ENCODE measurements at regions not wholly inside any gene's neighbourhood (a gene's known extent, or its start where the extent isn't known, plus 50 kb on each side); places are given as distances from the start of the nearest gene placed in this dataset.

DNA sequence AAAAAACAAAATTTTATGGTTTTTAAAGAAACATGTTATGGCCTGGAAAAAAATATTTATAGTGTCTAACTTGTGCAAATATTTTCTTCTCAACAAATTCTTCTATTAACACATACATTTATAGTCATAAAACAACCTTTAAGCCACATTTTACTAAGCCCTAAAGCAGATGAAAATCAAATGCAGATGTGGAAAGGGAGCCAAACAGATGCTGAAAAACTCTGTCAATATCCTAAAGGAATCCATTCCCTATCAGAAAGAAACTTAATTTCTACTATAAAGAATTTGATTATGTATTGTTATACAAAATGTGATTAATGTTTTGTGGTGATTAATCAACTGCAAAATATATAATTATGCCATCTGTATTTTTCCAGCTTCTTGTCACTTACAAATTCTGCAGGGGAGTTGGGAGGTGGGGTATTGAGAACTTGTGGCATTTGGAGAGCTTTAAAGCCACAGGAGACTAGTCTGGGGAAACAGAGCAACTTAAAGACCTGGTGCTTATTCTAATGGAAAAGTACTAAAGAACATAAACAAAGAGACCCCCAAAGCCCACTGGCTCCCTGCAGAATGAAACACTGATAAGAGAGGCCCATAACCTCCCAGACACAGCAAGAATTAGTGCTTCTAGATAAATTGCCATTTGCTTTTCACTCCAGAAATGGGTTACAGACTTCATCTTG, 1721.0 kb upstream of the PIK3C3 start:
- DNase-seq (ENCODE audit: low spot score in 2 of 2) = no peak
- TF ChIP-seq CTCF (IDR thresholded peaks at IDR 0.05) (no peak), POLR2AphosphoS5 (IDR thresholded peaks at IDR 0.05) (no peak), POLR2A (IDR thresholded peaks at IDR 0.05) (no peak), EP300 (IDR thresholded peaks at IDR 0.05) (no peak)
- Histone ChIP-seq H3K27ac (no peak overlapping the region), H3K4me1 (no peaks in the 10 kb centered on the region), H3K27me3 (no peaks in the 10 kb centered on the region), H3K36me3 (no peaks in the 10 kb centered on the region), H3K4me3 (no peak overlapping the region), H3K9me3 (no peaks in the 10 kb centered on the region)

- Histone ChIP-seq H3K4me1 (no peaks in the 10 kb centered on the region), H3K27me3 (no peaks in the 10 kb centered on the region), H3K27ac (no peak overlapping the region), H3K4me3 (no peak overlapping the region), H3K9me3 (no peaks in the 10 kb centered on the region), H3K36me3 (no peaks in the 10 kb centered on the region)
- TF ChIP-seq CTCF (IDR thresholded peaks at IDR 0.05) = no peak
- TF ChIP-seq POLR2A (IDR thresholded peaks at IDR 0.05) = no peak
- no peak for TF ChIP-seq POLR2AphosphoS5 (IDR thresholded peaks at IDR 0.05)
- no peak for TF ChIP-seq EP300 (IDR thresholded peaks at IDR 0.05)
- WGBS = 40% methylated on average over 1 of the region's 1 CpG
- no peak for DNase-seq (ENCODE audit: low spot score in 2 of 2)
Observed at GRCh38 chr18:40222776-40223175, 1732.3 kb upstream of the PIK3C3 start.

DNA sequence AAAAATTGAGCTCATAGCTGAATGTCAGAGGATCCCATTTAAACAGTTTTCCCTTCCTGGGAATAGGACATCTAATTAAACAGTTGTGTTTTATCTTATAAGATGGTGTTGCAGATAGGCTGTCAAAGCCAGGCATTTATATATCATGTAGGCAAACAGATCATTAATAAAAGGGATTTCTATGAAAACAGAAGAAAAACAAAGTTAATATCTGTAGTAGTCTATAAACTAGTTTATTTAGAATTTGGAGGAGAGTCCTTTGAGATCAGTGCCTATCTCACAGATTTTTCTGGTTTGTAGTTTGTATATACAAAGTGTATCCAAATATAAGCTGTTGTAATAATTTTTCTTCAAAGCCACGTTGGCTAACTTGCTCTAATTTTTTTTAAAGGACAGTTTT, 1738.2 kb upstream of the PIK3C3 start:
- Histone ChIP-seq H3K4me3 (no peak overlapping the region), H3K27me3 (no peaks in the 10 kb centered on the region), H3K27ac (no peak overlapping the region), H3K36me3 (no peaks in the 10 kb centered on the region), H3K4me1 (no peaks in the 10 kb centered on the region), H3K9me3 (no peaks in the 10 kb centered on the region)
- 57% methylated on average over 1 of the region's 1 CpG for WGBS
- TF ChIP-seq POLR2AphosphoS5 (IDR thresholded peaks at IDR 0.05) = no peak
- DNase-seq (ENCODE audit: low spot score in 2 of 2) = no peak

DNA sequence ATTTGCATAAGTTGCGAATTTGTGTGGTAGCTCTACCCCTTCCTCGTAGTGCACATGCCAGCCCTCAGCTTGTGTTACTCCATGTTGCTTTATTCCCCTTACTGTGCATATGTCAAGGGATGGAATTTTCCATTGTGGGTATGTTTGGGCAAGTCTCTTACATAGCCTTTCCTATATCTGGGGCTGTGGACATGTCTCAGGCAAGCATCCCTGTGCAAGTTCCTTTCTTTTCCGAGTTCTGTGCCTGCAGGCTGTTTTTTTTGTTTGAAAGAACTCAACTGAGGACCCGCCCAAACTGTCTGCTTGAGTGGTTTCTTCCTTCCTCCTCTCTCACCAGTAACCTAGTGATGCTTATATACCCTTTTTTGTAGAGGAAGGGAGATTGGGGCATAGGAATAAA, 1739.1 kb upstream of the PIK3C3 start:
- Histone ChIP-seq H3K4me1 (no peaks in the 10 kb centered on the region), H3K9me3 (no peaks in the 10 kb centered on the region), H3K4me3 (no peak overlapping the region), H3K36me3 (no peaks in the 10 kb centered on the region), H3K27ac (no peak overlapping the region), H3K27me3 (no peaks in the 10 kb centered on the region)
- no peak for DNase-seq (ENCODE audit: low spot score in 2 of 2)
- TF ChIP-seq POLR2AphosphoS5 (IDR thresholded peaks at IDR 0.05) (no peak), EP300 (IDR thresholded peaks at IDR 0.05) (no peak), CTCF (IDR thresholded peaks at IDR 0.05) (no peak), POLR2A (IDR thresholded peaks at IDR 0.05) (no peak)
- WGBS = 40% methylated on average over 4 of the region's 4 CpGs

DNA sequence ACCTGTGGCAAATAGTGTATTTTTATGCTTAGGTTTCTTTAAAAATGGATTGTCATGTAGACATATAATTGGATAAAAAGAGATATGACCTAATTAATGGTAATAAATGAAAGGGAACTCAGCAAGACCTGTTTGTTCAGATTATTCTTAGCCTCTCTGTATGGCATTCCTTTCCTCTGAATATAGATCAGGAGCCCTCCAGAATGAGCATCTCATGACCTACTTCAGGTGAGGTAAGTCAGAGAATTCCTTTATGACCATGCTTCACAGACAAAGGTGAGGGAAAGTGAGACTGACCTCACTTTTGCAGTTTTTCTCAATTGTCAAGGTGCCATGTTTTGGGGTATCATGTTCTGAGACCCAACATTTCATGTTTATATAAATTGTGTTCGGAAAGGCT, 1744.3 kb upstream of the PIK3C3 start:
- no peaks in the 10 kb centered on the region for H3K4me1 ChIP-seq
- no peaks in the 10 kb centered on the region for H3K9me3 ChIP-seq
- H3K36me3 ChIP-seq = no peaks in the 10 kb centered on the region
- no peak overlapping the region for H3K27ac ChIP-seq
- no peak overlapping the region for H3K4me3 ChIP-seq
- no peak for DNase-seq (ENCODE audit: low spot score in 2 of 2)
- H3K27me3 ChIP-seq = no peaks in the 10 kb centered on the region
- WGBS = 83% methylated on average over 1 of the region's 1 CpG
- TF ChIP-seq POLR2AphosphoS5 (IDR thresholded peaks at IDR 0.05) = no peak
- no peak for TF ChIP-seq EP300 (IDR thresholded peaks at IDR 0.05)
- no peak for TF ChIP-seq CTCF (IDR thresholded peaks at IDR 0.05)
- TF ChIP-seq POLR2A (IDR thresholded peaks at IDR 0.05) = no peak

DNA sequence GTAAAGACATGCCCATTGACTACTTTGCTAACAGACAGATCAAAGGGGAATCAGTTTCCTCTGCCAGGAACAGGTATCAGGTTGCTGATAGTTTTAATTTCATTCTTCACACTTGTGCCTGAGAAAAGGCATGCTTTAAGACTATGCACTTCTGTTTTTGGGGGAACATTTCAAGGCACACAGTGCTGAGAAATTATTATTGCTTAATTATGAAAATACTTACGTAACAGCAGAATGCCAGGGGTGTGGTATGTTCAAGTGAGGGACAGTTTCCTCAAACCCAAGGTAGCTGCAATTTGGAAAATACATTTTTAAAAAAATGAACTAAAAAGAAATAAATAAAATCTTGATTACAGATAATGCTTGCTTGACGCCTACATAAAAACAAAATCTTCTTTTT, 1746.1 kb upstream of the PIK3C3 start:
- no peaks in the 10 kb centered on the region for H3K27me3 ChIP-seq
- H3K9me3 ChIP-seq = no peaks in the 10 kb centered on the region
- no peaks in the 10 kb centered on the region for H3K36me3 ChIP-seq
- no peaks in the 10 kb centered on the region for H3K4me1 ChIP-seq
- no peak for DNase-seq (ENCODE audit: low spot score in 2 of 2)
- no peak overlapping the region for H3K27ac ChIP-seq
- WGBS = 65% methylated on average over 2 of the region's 2 CpGs
- no peak overlapping the region for H3K4me3 ChIP-seq
- no peak for TF ChIP-seq POLR2AphosphoS5 (IDR thresholded peaks at IDR 0.05)
- no peak for TF ChIP-seq CTCF (IDR thresholded peaks at IDR 0.05)
- TF ChIP-seq EP300 (IDR thresholded peaks at IDR 0.05) = no peak
- no peak for TF ChIP-seq POLR2A (IDR thresholded peaks at IDR 0.05)
